Cardiac muscle cell (in vitro differentiated cells and primary cell): ENCODE measurements at regions not wholly inside any gene's neighbourhood (a gene's known extent, or its start where the extent isn't known, plus 50 kb on each side); places are given as distances from the start of the nearest gene placed in this dataset.
"Not testable (repeated sequence)": the region's sequence is repeated elsewhere in the genome, so short reads cannot be mapped to it uniquely, and the experiment has no call there.

Source experiments
- DNase-seq, 2 donors: peaks; one replicate each; pipeline versions ENCODE4 v3.0.0 to v3.0.0-alpha.2; 2010 to 2017; ENCODE audit warnings: low read depth in 1 of 2, low spot score in 1 of 2
- H3K27ac ChIP-seq: fragments of 200-600 bp; sonication (generic); 2 replicates; pipeline ENCODE4 v1.5.1; 2016
- H3K27me3 ChIP-seq: fragments of 200-600 bp; sonication (generic); 2 replicates; pipeline ENCODE4 v1.6.0; 2016; ENCODE audit warnings: control low read depth
- H3K36me3 ChIP-seq: fragments of 200-600 bp; sonication (generic); 2 replicates; pipeline ENCODE4 v1.5.1; 2016; ENCODE audit warnings: control low read depth
- H3K4me1 ChIP-seq: fragments of 200-600 bp; sonication (generic); 2 replicates; pipeline ENCODE4 v1.8.1; 2017; ENCODE audit warnings: low read depth, mild to moderate bottlenecking, mixed run types
- H3K4me3 ChIP-seq: fragments of 200-600 bp; sonication (generic); 2 replicates; pipeline ENCODE4 v1.5.1; 2016; ENCODE audit warnings: mild to moderate bottlenecking
- H3K9me3 ChIP-seq: fragments of 200-600 bp; sonication (generic); 2 replicates; pipeline ENCODE4 v1.5.1; 2017; ENCODE audit warnings: low read depth, mild to moderate bottlenecking, control low read depth
- TF ChIP-seq, protein P1 (sequence below): IDR thresholded peaks from 2 replicates; pipeline ENCODE4 v1.5.1; 2012; ENCODE audit warnings: low read depth, mild to moderate bottlenecking, low read length

- Histone ChIP-seq H3K27me3 (no peaks in the 10 kb centered on the region), H3K36me3 (no peaks in the 10 kb centered on the region), H3K4me1 (no peaks in the 10 kb centered on the region), H3K4me3 (no peak overlapping the region), H3K9me3 (no peaks in the 10 kb centered on the region), H3K27ac (no peak overlapping the region)
- no peak for DNase-seq
- TF ChIP-seq, protein P1, sequence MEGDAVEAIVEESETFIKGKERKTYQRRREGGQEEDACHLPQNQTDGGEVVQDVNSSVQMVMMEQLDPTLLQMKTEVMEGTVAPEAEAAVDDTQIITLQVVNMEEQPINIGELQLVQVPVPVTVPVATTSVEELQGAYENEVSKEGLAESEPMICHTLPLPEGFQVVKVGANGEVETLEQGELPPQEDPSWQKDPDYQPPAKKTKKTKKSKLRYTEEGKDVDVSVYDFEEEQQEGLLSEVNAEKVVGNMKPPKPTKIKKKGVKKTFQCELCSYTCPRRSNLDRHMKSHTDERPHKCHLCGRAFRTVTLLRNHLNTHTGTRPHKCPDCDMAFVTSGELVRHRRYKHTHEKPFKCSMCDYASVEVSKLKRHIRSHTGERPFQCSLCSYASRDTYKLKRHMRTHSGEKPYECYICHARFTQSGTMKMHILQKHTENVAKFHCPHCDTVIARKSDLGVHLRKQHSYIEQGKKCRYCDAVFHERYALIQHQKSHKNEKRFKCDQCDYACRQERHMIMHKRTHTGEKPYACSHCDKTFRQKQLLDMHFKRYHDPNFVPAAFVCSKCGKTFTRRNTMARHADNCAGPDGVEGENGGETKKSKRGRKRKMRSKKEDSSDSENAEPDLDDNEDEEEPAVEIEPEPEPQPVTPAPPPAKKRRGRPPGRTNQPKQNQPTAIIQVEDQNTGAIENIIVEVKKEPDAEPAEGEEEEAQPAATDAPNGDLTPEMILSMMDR, result no peak
Measured at GRCh38 chr20:43361526-43361925, 96.2 kb upstream of the SRSF6 start.

GRCh38 chr20:43360016-43360415, 97.7 kb upstream of the SRSF6 start:
- TF ChIP-seq, protein P1, result no peak
- Histone ChIP-seq H3K4me3 (no peak overlapping the region), H3K27ac (no peak overlapping the region), H3K36me3 (no peaks in the 10 kb centered on the region), H3K27me3 (no peaks in the 10 kb centered on the region), H3K4me1 (no peaks in the 10 kb centered on the region), H3K9me3 (no peaks in the 10 kb centered on the region)
- DNase-seq, result no peak

DNA sequence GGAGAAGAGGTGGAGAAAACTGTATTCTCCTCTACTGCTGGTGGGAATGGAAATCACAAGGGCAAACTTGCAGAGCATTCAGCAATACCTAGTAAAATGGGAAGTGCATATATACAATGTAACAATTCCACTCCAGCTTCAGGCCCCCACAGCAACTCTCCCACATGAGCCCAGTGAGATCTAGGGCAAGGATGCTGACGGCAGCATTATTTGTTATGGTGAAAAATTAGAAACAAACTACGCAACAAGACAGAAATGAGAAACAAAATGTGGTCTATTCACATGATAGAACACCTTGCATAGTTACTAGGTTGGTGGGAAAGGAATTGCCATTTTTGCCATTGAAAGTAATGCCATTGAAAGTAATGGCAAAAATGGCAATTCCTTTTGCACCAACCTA, 98.9 kb upstream of the SRSF6 start:
- Histone ChIP-seq H3K4me3 (no peak overlapping the region), H3K27ac (no peak overlapping the region), H3K4me1 (no peaks in the 10 kb centered on the region), H3K36me3 (no peaks in the 10 kb centered on the region), H3K9me3 (no peaks in the 10 kb centered on the region), H3K27me3 (no peaks in the 10 kb centered on the region)
- TF ChIP-seq, protein P1, result no peak
- DNase-seq, result no peak

- Histone ChIP-seq H3K4me1 (no peaks in the 10 kb centered on the region), H3K4me3 (no peak overlapping the region), H3K36me3 (no peaks in the 10 kb centered on the region), H3K27me3 (no peaks in the 10 kb centered on the region), H3K9me3 (no peaks in the 10 kb centered on the region), H3K27ac (no peak overlapping the region)
- no peak for DNase-seq
- TF ChIP-seq, protein P1, result no peak
Measured at GRCh38 chr20:43357352-43357751, 100.3 kb upstream of the SRSF6 start.

DNA sequence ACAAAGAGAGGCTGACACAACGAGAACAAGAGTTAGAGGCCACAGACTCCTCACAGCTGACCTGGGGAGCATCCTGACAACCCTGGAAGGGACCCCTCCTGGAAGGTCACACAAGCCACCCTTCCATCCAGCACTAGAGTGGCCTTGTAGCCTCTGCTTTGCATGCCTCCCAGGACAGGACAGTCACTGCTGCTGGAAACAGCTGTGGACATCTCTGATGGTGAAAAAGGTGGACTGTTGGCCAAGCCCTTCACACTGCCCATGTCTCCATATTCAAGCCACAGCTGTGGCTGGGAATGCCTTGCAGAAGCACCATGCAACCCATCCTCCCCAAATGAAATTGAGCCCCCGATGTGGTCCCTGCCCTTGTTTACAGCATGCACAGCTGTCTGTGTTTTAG, 102.1 kb upstream of the SRSF6 start:
- H3K4me3 ChIP-seq, result no peak overlapping the region
- no peaks in the 10 kb centered on the region for H3K36me3 ChIP-seq
- no peaks in the 10 kb centered on the region for H3K4me1 ChIP-seq
- H3K9me3 ChIP-seq, result no peaks in the 10 kb centered on the region
- DNase-seq, result no peak
- H3K27me3 ChIP-seq, result no peaks in the 10 kb centered on the region
- no peak overlapping the region for H3K27ac ChIP-seq
- TF ChIP-seq, protein P1, result no peak

DNA sequence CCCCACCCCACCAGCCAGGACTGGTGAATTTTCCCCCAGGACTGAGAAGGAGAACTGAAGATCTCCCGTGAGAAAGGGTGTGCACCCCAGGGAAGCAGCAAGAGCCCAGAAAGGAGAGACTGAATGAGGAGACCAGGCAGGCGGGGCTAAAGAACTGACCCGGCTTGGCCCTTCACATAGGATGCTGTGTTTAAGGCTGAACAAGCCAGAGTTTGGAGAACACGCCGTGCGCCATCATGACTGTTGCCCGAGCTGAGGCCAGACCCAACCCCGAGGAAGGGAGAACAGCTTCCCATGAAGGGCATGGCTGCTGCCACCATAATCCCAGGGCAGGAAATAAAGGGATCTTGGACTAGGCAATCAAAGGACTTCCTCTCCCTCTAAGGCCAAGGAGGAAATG, 104.7 kb upstream of the SRSF6 start:
- DNase-seq, result no peak
- TF ChIP-seq, protein P1, result no peak
- Histone ChIP-seq H3K36me3 (no peaks in the 10 kb centered on the region), H3K27ac (no peak overlapping the region), H3K27me3 (no peaks in the 10 kb centered on the region), H3K4me3 (no peak overlapping the region), H3K4me1 (no peaks in the 10 kb centered on the region), H3K9me3 (no peaks in the 10 kb centered on the region)

- H3K27ac ChIP-seq, H3K4me1 ChIP-seq, H3K9me3 ChIP-seq, DNase-seq, H3K4me3 ChIP-seq, H3K27me3 ChIP-seq, H3K36me3 ChIP-seq: not testable (repeated sequence)
Measured at GRCh38 chr20:43350694-43351093, 107.0 kb upstream of the SRSF6 start.
